ENCODE measurements at regions not wholly inside any gene's neighbourhood (a gene's known extent, or its start where the extent isn't known, plus 50 kb on each side); places are given as distances from the start of the nearest gene placed in this dataset.

DNA sequence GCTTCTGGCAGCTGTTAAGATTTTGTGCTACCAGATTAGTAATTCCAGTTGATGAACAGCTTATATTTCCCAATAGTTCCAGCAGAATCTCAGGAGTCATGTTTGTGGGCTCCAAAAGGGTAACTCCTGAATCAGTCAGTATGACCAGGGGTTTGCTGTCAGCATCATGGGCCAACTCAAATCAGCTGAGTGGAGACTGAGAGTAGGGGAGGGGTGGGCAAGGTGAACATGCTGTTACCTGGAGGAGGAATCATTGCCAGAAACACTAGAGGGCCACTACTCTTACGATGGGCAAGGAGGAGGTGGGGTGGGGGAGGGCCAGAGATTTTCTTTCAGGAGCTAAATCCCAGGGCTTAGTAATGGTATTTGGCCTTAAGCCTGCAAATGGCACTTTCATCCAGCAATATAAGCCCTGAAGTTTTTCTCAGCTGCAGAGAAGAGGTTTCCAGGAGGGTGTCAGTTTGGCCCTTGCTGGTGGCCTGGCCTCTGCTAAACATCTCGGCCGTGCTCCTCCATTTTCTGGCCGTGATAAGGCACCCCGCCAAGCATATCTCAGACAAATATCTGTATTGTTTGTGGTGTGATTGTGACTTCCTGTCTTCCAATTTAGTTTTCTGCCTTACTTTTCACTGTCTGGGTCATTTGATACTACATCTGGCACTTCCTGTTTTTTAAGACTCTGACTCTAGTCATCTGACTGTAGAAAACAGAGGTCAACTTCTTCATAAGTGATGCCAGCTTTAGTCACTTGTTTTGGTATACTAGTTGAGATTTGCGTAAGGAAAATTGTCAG, 120.5 kb upstream of the CXCR4 start:
- TF ChIP-seq, protein P1, sequence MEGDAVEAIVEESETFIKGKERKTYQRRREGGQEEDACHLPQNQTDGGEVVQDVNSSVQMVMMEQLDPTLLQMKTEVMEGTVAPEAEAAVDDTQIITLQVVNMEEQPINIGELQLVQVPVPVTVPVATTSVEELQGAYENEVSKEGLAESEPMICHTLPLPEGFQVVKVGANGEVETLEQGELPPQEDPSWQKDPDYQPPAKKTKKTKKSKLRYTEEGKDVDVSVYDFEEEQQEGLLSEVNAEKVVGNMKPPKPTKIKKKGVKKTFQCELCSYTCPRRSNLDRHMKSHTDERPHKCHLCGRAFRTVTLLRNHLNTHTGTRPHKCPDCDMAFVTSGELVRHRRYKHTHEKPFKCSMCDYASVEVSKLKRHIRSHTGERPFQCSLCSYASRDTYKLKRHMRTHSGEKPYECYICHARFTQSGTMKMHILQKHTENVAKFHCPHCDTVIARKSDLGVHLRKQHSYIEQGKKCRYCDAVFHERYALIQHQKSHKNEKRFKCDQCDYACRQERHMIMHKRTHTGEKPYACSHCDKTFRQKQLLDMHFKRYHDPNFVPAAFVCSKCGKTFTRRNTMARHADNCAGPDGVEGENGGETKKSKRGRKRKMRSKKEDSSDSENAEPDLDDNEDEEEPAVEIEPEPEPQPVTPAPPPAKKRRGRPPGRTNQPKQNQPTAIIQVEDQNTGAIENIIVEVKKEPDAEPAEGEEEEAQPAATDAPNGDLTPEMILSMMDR (IDR thresholded peaks at IDR 0.05) = no peak
- TF ChIP-seq EP300 (IDR thresholded peaks at IDR 0.05) = no peak

Measured in gastroesophageal sphincter (tissue), 3 donors.